Heart left ventricle (tissue), 13 donors: ENCODE measurements at regions not wholly inside any gene's neighbourhood (a gene's known extent, or its start where the extent isn't known, plus 50 kb on each side); places are given as distances from the start of the nearest gene placed in this dataset.

Source experiments
- POLR2A ChIP-seq, 2 donors: fragments of 450-650 bp; IDR thresholded peaks; one replicate each; pipeline ENCODE4 v1.6.1; 2017; ENCODE audit warnings: antibody characterized with exemption in 2 of 2, mild to moderate bottlenecking in 2 of 2, moderate library complexity in 2 of 2
- TF ChIP-seq, protein P1 (sequence below), 12 donors: fragments of 200-600 bp; sonication (generic) in 4 of 12; IDR thresholded peaks; one replicate each; pipeline versions ENCODE4 v1.5.0 to v1.8.0; 2018 to 2022; ENCODE audit warnings: antibody characterized with exemption in 12 of 12, mild to moderate bottlenecking in 5 of 12
- donor health status: ischemic (EF 13 %, LVEDD 7.1; RV severe dilation, severe dysfunction).
- donor health status: DM: no; HTN: yes; CAD: no.
- donor health status: DM: no; HTN: no; CAD: no.
- donor health status: ischemic (EF 25% LVEDD 6.9; RV normal size, moderate dysfunction).
- donor health status: ischemic (EF 25% LVEDD 5.7; RV mildly dilated, moderate dysfunction).
- donor health status: ischemic (EF 35%, LVEDD 5.7; RV mildly dilated, moderate dysfunction).
- donor health status: nonischemic (EF 11% LVEDD 7.7; RV severe dilation, severe dysfunction).
- donor health status: DM: yes; HTN: yes; CAD: no.
- donor health status: PGD.
- donor health status: ischemic (EF 29% LVEDD 5.4; RV normal size, mild dysfunction).
- donor health status: nonischemic (EF 23%, LVEDD 6.1; RV moderate dilation, normal function).

DNA sequence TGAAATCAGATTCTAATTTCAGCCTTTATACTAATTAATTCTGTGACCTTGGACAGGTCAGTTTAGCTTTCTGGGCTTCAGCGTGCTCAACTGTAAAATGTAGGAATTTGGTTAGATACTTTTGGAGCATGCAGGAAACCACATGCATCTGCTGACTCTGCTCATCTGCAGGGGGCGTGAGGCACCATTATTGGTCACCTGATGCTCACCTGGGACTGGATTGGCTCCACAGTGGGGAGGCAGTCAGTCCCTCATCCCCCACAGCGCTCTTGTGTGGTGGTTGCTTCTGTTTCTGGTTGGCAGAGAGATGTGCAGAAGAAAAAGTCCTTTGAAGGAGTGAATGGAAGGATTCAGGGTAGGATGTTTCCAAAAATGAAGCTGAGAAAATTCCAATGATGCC is 150.9 kb upstream of the MTPN start:
- TF ChIP-seq, protein P1, sequence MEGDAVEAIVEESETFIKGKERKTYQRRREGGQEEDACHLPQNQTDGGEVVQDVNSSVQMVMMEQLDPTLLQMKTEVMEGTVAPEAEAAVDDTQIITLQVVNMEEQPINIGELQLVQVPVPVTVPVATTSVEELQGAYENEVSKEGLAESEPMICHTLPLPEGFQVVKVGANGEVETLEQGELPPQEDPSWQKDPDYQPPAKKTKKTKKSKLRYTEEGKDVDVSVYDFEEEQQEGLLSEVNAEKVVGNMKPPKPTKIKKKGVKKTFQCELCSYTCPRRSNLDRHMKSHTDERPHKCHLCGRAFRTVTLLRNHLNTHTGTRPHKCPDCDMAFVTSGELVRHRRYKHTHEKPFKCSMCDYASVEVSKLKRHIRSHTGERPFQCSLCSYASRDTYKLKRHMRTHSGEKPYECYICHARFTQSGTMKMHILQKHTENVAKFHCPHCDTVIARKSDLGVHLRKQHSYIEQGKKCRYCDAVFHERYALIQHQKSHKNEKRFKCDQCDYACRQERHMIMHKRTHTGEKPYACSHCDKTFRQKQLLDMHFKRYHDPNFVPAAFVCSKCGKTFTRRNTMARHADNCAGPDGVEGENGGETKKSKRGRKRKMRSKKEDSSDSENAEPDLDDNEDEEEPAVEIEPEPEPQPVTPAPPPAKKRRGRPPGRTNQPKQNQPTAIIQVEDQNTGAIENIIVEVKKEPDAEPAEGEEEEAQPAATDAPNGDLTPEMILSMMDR (IDR thresholded peaks at IDR 0.05), result no peak
- TF ChIP-seq POLR2A (IDR thresholded peaks at IDR 0.05), result no peak
